GM21529 (cell line): ENCODE measurements at regions not wholly inside any gene's neighbourhood (a gene's known extent, or its start where the extent isn't known, plus 50 kb on each side); places are given as distances from the start of the nearest gene placed in this dataset.
"Not testable (repeated sequence)": the region's sequence is repeated elsewhere in the genome, so short reads cannot be mapped to it uniquely, and the experiment has no call there.

ENCODE experiments used
- ATAC-seq: cut with Tn5 transposase; IDR thresholded peaks from one replicate; pipeline ENCODE4 v1.9.1; 2021; ENCODE audit not compliant: unreplicated experiment

- no peak for ATAC-seq
These were observed 142.2 kb downstream of the FAM47A start for GRCh38 chrX:33989936-33990335.

- no peak for ATAC-seq
These were observed 144.7 kb downstream of the FAM47A start for GRCh38 chrX:33987458-33987857.

- no peak for ATAC-seq
These were observed 157.4 kb downstream of the FAM47A start for GRCh38 chrX:33974676-33975075.

GRCh38 chrX:33970028-33970967 is 161.8 kb downstream of the FAM47A start:
- ATAC-seq, result no peak

- no peak for ATAC-seq
These were observed 163.0 kb downstream of the FAM47A start for GRCh38 chrX:33969105-33969504.

GRCh38 chrX:33968611-33969010 is 163.5 kb downstream of the FAM47A start:
- no peak for ATAC-seq

GRCh38 chrX:33949300-33949699 is 182.8 kb downstream of the FAM47A start:
- ATAC-seq, result no peak

- ATAC-seq, result not testable (repeated sequence)
These were observed 205.9 kb downstream of the FAM47A start for GRCh38 chrX:33926249-33926648.

- ATAC-seq, result no peak
These were observed 208.9 kb downstream of the FAM47A start for GRCh38 chrX:33923262-33923661.

GRCh38 chrX:33909836-33910235 is 222.3 kb downstream of the FAM47A start:
- no peak for ATAC-seq

GRCh38 chrX:33908898-33909297 is 223.2 kb downstream of the FAM47A start:
- ATAC-seq, result no peak

- ATAC-seq, result no peak
These were observed 224.0 kb downstream of the FAM47A start for GRCh38 chrX:33908074-33908473.

GRCh38 chrX:33906971-33907370 is 225.1 kb downstream of the FAM47A start:
- no peak for ATAC-seq

GRCh38 chrX:33892670-33893069 is 239.4 kb downstream of the FAM47A start:
- no peak for ATAC-seq

- ATAC-seq, result no peak
These were observed 276.9 kb downstream of the FAM47A start for GRCh38 chrX:33855251-33855650.

GRCh38 chrX:33852146-33852545 is 280.0 kb downstream of the FAM47A start:
- not testable (repeated sequence) for ATAC-seq

GRCh38 chrX:33840176-33840575 is 291.9 kb downstream of the FAM47A start:
- ATAC-seq, result no peak

GRCh38 chrX:33831211-33831610 is 300.9 kb downstream of the FAM47A start:
- no peak for ATAC-seq

GRCh38 chrX:33817266-33817665 is 314.8 kb downstream of the FAM47A start:
- ATAC-seq, result no peak

- ATAC-seq, result no peak
These were observed 323.5 kb downstream of the FAM47A start for GRCh38 chrX:33808636-33809035.

GRCh38 chrX:33784548-33784947 is 347.6 kb downstream of the FAM47A start:
- ATAC-seq, result no peak

- ATAC-seq, result no peak
These were observed 390.3 kb downstream of the FAM47A start for GRCh38 chrX:33741807-33742206.

GRCh38 chrX:33735182-33735581 is 396.9 kb downstream of the FAM47A start:
- ATAC-seq, result no peak
